CD4-positive, alpha-beta T cell treated with Interleukin-6 at 100 ng/mL for 8 hours (primary cell): ENCODE measurements at regions not wholly inside any gene's neighbourhood (a gene's known extent, or its start where the extent isn't known, plus 50 kb on each side); places are given as distances from the start of the nearest gene placed in this dataset.

Experiments
- DNase-seq: peaks from one replicate; pipeline ENCODE4 v3.0.0-alpha.2; 2020; ENCODE audit warnings: mixed read lengths, low spot score

- no peak for DNase-seq
These were observed 84.1 kb upstream of the BARX2 start for GRCh38 chr11:129291546-129291945.

- DNase-seq = no peak
These were observed 84.7 kb upstream of the BARX2 start for GRCh38 chr11:129290966-129291365.

GRCh38 chr11:129289350-129290040 is 86.2 kb upstream of the BARX2 start:
- DNase-seq = no peak

DNA sequence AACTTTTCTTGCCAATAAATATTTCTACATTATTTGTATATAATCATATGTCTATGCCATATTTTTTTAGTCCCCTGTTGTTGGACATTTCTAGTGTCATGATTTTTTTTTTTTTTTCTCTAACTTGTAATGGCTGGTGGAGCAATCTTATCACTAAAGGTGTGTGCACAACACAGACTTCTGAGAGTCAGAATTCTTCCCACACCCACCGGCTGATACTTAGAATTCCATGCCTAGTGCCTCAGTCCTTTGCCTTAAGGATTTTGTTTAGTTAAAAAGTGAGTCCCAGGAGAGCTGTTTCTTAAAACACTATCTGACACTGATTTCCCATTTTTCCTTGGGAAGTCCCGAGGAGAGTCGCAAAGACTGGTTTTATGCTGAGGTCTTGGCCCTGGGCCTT is 87.7 kb upstream of the BARX2 start:
- no peak for DNase-seq

DNA sequence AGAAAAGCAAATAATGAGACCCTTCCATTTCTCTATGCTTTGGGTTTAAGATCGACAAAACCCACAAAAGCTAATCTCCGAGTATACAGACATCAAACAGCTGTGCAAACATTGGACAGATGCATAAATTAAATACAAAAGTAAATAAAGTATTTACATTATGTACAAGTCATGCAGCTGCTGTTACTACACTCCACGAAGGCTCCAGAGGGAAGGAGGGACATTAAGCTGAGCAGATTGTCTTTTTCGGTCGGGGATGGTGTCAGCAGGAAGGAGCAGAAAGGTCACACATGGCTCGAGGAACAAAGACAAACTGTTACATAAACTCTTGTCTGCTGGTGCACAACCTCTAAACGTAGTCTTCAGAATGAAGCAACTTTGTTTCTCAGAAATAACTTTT is 88.8 kb upstream of the BARX2 start:
- no peak for DNase-seq

DNA sequence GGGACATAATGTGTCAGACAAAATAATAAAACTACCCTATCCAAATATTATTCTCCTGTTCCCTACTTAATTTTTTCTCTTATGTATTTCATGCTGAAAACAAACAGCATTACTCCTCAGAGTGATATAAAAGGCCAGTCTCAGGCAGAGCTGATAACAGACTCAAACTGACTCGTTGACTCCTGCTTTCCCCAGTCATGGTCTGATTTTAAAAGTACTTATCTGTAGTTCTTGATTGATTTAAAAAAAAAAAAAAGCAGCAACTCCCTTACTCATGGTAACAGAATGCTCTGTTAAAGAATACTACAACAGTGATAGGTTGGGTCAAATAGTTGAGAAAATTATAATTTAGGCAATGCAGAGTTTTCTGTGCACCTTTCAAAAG is 90.3 kb upstream of the BARX2 start:
- DNase-seq = no peak

- no peak for DNase-seq
These were observed 91.0 kb upstream of the ARHGAP32 start for GRCh38 chr11:129283141-129283540.

GRCh38 chr11:129282634-129283033 is 90.5 kb upstream of the ARHGAP32 start:
- no peak for DNase-seq

DNA sequence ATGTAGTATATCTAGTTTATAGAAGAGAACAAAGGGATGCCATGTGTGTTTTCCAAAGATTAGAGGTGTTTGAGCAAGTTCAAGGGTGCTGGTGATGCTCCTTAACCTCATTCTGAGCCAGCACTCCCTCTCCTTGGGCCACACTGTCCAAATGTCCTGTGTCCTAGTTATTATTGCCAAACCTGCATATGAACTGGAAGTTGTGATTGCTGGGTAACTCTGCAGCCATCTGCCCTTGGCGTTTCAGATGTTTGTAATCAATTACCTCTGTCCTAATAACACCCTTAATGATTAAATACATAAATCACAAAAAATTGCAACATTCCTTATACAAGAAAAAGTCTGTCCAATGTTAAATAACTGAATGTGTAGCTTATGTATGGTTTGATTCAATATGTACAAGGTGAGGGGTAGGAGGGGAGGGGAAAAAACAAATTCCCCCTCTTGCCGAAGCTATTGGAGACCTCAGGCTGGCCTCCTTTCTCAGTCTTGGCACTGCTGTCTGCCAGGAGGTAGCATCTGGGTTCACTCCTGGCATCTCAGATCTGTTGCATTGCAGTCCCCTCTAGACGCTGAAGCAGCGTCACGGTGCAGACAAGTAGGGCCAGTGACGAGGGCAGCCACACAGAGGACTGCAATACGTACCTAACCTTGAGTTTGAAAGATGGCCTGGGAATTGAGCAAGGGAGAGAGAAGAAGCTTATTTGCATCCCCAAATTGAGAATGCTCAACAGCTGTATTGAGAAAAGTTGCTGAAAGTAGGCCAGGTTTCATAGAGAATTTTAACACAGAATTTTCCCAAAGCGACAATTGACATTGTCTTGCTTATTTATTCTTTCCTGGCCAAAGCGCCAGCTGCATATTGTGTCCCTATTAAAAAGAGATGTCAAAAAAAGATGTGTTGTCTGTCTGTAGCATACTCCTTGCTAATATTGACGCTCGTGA is 89.6 kb upstream of the ARHGAP32 start:
- DNase-seq = no peak

GRCh38 chr11:129280027-129280811 is 88.1 kb upstream of the ARHGAP32 start:
- DNase-seq = no peak

GRCh38 chr11:129279326-129280026 is 87.4 kb upstream of the ARHGAP32 start:
- peak; percentile 66 for DNase-seq

DNA sequence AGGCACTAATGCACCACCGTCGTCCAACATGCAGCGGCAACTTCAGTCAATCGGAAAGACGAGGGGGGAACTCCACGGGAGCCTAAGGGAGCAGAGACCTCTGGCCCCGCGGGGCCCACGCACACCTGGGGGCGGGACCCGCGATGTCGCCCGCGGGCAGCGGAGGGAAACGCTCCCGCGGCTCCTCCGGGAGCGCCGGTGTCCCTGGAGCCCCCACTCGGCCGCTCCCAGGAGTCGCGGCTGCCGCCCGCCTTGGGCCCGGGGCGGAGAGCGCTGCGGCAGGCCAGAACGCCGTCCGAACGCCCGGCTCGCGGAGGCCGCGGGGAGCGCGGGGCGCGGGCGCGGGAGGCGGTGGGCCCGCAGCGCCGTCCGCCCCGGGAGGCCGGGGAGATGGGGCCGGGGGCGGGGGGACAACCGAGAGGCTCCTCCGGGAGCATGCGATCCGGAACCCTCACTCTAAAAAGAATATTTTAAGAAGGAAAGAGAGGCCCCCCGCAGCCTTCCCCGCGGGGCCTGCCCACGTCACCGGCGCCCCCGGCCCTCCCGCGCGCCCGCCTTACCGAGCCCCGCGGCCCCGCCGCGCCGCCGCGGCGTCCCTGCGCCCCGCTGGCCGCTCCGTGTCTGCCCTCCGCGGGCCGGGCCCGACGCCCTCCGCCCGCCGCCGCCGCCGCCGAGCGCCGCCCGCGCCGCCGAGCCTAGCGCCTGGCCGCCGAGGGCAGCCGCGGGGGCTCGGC is 86.6 kb upstream of the ARHGAP32 start:
- no peak for DNase-seq

- no peak for DNase-seq
These were observed 85.2 kb upstream of the ARHGAP32 start for GRCh38 chr11:129277198-129277843.

- DNase-seq = no peak
These were observed 83.7 kb upstream of the ARHGAP32 start for GRCh38 chr11:129275828-129276227.

DNA sequence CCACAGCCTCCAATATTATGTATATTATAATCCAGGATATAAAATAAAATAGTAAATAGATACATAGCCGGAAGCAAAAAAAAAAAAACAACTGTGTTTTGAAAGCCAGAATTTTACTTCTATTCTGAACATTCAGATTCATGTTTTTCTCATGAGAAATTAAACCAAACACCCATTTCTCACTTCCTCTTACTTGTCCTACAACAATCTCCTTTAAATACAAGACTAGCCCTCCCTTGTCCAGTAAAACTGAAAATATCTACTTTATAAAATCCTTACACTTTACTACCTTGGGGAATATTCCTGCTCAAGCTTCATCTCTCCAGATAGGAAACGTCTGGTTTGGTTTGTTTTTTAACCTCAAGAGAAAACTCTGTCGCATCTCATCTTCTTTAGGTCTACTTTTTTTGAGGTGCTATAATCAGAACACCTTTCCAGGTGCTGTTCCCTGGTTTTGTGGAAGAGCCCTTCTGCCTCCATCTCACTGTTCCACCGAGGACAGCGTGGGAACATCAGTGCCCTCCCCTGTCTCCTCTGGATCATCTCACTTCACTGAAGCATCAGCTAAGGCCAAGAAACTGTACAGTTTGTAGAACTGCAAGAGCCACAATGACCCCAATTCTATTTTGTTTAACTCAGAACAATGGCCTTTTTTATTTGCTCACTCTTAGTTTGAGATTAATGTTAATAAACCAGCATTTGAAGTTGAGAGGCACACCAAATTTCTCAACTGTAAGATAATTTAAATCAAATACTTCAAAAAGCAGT is 82.0 kb upstream of the ARHGAP32 start:
- DNase-seq = no peak

DNA sequence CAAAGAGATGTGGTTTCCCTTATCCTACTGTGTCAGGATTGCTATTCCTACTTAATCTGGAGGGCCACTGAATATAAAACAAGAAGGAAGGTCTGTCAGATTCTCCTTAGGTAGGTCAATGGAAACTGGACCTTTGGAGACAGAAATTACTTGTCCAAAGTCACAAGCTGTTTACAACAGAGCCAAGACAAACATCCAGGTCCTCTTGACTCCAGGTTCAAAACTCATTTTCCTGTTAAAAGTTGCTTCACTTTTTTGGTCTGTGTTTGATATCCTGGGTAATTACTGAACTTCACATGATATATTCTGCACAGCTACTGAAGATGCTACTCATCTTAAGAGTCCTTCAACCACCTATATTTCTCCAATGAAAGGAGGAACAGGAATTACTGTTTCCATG is 81.2 kb upstream of the ARHGAP32 start:
- DNase-seq = no peak

DNA sequence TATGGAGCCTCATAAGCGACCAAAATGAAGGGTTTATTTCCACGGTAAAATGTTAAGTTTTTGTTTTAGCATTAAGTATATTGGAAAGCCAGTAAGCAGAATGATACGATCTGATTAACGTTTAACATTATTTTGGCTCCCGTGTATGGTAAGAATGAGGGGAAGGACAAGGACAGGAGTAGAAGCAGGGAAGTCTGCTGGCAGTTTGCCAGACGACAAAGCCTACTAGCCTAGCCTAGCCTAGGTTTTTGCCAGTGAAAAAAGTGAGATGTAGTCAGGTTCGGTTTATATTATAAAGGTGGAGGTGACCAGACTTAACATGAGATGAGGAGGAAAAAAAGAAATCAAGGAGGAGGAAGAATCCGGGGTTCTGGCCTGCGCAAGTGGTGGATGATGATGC is 78.9 kb upstream of the ARHGAP32 start:
- DNase-seq = no peak

GRCh38 chr11:129270446-129270845 is 78.3 kb upstream of the ARHGAP32 start:
- no peak for DNase-seq

DNA sequence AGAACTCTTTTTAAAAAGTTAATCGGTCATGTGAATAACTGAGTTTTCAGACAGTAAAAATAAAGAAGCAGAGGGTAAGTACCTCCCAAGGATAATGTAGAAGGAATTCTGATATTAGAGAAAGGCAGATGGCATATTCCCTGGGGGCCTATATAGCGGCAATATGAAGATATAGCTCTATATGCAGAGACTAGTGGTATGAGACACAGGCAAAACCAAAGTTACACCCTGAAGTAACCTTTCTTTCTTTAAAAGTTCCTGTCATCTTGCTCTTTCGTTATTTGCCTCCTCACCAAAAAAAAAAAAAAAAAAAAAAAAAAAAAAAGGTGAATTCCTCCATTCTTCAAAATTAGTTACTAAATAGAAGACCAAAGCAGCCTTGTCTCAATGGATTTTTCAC is 76.2 kb upstream of the ARHGAP32 start:
- DNase-seq = no peak

DNA sequence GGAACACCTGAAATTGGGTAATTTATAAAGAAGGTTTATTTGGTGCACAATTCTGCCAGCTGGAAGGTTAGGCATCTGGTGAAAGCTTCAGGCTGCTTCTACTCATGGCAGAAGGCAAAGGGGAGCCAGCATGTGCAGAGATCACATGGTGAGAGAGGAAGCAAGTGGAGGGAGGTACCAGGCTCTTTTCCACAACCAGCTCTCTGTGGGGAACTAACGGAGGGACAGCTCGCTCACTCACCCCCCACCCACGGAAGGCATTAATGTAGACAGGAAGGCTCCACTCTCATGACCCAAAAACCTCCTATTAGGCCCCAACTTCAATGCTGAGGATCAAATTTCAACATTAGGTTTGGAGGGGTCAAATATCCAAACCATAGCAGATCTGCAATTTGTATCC is 75.6 kb upstream of the ARHGAP32 start:
- DNase-seq = no peak
